ENCODE measurements at regions not wholly inside any gene's neighbourhood (a gene's known extent, or its start where the extent isn't known, plus 50 kb on each side); places are given as distances from the start of the nearest gene placed in this dataset.

DNA sequence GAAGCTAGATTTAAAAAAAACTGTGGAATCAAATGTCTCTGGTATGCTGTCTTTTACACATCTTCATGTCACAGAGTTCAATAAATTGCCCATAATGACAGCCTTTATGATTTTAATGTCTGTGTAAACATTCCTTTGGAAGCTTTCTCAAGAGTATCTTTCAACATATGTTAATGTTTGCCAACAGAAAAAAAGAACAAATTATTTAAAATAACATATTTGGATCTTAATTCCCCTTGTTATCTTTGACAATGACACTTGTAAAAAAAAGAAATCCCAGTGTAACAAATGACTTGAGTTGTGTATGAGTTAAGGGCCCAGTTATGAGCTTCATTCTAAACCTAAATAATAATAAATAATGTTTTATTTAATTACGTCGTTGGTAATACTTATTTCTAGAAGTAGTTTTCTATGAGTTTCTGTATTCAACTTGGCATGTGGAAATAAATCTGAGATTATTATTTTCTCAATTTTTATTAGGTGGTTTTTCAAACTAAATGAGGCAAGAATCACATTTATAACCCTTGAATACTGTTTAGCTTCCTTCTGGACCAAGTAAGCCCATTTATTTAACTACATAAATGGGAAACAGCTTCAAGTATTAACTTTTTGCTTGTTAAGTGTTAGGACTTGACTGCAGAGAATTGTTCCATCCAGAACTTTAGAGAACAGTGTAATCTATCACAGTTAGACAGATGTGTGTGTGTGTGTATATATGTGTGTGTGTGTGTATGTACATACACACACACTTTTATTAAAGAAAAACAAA lies 182.1 kb downstream of the POSTN start:
- DNase-seq (ENCODE audit: low read depth in 1 of 2, low spot score in 1 of 2): no peak
- WGBS (ENCODE audit: missing lambda C conversion rate): 22% methylated on average over 2 of the region's 2 CpGs
- Histone ChIP-seq H3K27ac (no peak overlapping the region), H3K9me3 (no peaks in the 10 kb centered on the region), H3K4me3 (no peak overlapping the region), H3K4me1 (no peaks in the 10 kb centered on the region), H3K4me2 (no peak overlapping the region)
- FAIRE-seq: no peak
- TF ChIP-seq, protein P1, sequence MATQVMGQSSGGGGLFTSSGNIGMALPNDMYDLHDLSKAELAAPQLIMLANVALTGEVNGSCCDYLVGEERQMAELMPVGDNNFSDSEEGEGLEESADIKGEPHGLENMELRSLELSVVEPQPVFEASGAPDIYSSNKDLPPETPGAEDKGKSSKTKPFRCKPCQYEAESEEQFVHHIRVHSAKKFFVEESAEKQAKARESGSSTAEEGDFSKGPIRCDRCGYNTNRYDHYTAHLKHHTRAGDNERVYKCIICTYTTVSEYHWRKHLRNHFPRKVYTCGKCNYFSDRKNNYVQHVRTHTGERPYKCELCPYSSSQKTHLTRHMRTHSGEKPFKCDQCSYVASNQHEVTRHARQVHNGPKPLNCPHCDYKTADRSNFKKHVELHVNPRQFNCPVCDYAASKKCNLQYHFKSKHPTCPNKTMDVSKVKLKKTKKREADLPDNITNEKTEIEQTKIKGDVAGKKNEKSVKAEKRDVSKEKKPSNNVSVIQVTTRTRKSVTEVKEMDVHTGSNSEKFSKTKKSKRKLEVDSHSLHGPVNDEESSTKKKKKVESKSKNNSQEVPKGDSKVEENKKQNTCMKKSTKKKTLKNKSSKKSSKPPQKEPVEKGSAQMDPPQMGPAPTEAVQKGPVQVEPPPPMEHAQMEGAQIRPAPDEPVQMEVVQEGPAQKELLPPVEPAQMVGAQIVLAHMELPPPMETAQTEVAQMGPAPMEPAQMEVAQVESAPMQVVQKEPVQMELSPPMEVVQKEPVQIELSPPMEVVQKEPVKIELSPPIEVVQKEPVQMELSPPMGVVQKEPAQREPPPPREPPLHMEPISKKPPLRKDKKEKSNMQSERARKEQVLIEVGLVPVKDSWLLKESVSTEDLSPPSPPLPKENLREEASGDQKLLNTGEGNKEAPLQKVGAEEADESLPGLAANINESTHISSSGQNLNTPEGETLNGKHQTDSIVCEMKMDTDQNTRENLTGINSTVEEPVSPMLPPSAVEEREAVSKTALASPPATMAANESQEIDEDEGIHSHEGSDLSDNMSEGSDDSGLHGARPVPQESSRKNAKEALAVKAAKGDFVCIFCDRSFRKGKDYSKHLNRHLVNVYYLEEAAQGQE (IDR thresholded peaks at IDR 0.05): no peak
- TF ChIP-seq RFX5 (IDR thresholded peaks at IDR 0.05) (no peak), ZC3H11A (IDR thresholded peaks at IDR 0.05) (no peak)
- TF ChIP-seq, protein P2, sequence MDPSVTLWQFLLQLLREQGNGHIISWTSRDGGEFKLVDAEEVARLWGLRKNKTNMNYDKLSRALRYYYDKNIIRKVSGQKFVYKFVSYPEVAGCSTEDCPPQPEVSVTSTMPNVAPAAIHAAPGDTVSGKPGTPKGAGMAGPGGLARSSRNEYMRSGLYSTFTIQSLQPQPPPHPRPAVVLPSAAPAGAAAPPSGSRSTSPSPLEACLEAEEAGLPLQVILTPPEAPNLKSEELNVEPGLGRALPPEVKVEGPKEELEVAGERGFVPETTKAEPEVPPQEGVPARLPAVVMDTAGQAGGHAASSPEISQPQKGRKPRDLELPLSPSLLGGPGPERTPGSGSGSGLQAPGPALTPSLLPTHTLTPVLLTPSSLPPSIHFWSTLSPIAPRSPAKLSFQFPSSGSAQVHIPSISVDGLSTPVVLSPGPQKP (IDR thresholded peaks at IDR 0.05; ENCODE audit: low read depth, low read length): no peak
- ChIA-PET POLR2A (no interaction called here), CTCF (no interaction called here)
- ATAC-seq: no peak

DNA sequence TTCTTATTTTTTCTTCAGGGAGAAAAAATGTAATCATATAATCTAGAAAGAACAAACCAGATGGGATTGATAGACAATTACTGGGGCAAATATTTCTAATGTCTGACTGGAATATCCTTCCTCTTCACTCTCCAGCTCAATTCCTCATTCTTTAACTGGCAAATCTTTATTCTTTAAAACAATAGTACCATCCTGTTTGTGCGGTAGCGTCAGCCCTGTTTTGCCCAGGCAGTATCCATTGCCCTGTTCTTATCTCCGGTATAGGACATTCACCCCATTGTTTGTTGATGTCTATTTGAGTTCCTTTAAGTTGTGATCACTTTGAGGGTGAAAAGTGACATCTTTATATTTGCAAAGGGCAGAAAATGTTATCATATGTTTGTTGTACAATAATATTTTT lies 185.4 kb downstream of the POSTN start:
- WGBS (ENCODE audit: missing lambda C conversion rate): 64% methylated on average over 3 of the region's 3 CpGs
- H3K4me2 ChIP-seq: no peak overlapping the region
- H3K4me3 ChIP-seq: no peak overlapping the region
- H3K27ac ChIP-seq: no peak overlapping the region
- no peaks in the 10 kb centered on the region for H3K9me3 ChIP-seq
- DNase-seq (ENCODE audit: low read depth in 1 of 2, low spot score in 1 of 2) (no peak), FAIRE-seq (no peak), ATAC-seq (no peak)
- ChIA-PET POLR2A (no interaction called here), CTCF (no interaction called here)
- no peak for TF ChIP-seq FOSL2 (IDR thresholded peaks at IDR 0.05)
- TF ChIP-seq FOSL2 (CRISPR knock-in tag; IDR thresholded peaks at IDR 0.05): no peak
- no peak for TF ChIP-seq ZNF302 (CRISPR knock-in tag; IDR thresholded peaks at IDR 0.05)
- TF ChIP-seq JUN (IDR thresholded peaks at IDR 0.05): no peak
- TF ChIP-seq JUNB (IDR thresholded peaks at IDR 0.05): no peak
- TF ChIP-seq HOXB13 (CRISPR knock-in tag; IDR thresholded peaks at IDR 0.05; ENCODE audit: low read depth): no peak
- no peak for TF ChIP-seq SREBF2 (IDR thresholded peaks at IDR 0.05)
- TF ChIP-seq, protein P3, sequence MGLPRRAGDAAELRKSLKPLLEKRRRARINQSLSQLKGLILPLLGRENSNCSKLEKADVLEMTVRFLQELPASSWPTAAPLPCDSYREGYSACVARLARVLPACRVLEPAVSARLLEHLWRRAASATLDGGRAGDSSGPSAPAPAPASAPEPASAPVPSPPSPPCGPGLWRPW (IDR thresholded peaks at IDR 0.05): no peak
- TF ChIP-seq ZC3H11A (IDR thresholded peaks at IDR 0.05): no peak
- no peak for TF ChIP-seq CBX2 (IDR thresholded peaks at IDR 0.05; ENCODE audit: borderline replicate concordance, low read depth)
- no peak for TF ChIP-seq MAFK (IDR thresholded peaks at IDR 0.05; ENCODE audit: partially characterized antibody)
- no peaks in the 10 kb centered on the region for H3K4me1 ChIP-seq

DNA sequence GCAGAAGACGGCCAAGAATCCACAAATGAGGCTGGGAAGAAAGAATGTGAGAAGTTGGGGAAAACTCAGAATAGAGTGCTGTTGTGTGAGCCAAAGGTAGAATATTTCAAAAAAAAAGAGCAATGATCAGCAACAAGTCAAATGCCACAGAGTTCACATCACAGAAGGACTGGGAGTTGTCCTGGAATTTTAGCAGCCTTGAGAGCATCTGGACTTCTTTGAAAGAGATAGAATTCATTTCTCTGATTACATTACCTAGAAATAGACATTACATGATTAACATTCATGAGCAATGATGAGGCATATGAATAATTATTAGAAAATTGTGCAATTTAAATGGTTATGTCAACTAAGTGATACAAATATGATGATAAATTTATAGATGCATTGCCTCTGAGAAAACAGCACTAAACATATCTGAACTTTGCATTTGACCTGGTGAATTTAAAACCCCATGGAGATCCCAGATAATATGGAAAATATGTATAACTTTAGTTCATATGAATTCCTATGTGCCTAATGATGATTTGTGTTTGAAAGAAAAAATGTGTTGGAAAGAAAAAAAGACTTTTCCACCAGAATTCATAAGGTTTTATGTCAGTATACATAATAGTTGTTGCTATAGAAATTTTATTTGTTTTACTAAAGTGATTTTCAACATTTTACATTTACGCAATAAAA lies 186.2 kb downstream of the POSTN start:
- H3K4me2 ChIP-seq: no peak overlapping the region
- 42% methylated on average over 2 of the region's 2 CpGs for WGBS (ENCODE audit: missing lambda C conversion rate)
- no peak for FAIRE-seq
- no peaks in the 10 kb centered on the region for H3K9me3 ChIP-seq
- H3K4me1 ChIP-seq: no peaks in the 10 kb centered on the region
- CTCF ChIA-PET: no interaction called here
- no peak overlapping the region for H3K4me3 ChIP-seq
- POLR2A ChIA-PET: no interaction called here
- no peak for DNase-seq (ENCODE audit: low read depth in 1 of 2, low spot score in 1 of 2)
- no peak for TF ChIP-seq PHF8 (IDR thresholded peaks at IDR 0.05; ENCODE audit: borderline replicate concordance, low read depth)
- no peak for TF ChIP-seq RFX5 (IDR thresholded peaks at IDR 0.05)
- no peak for TF ChIP-seq ZFP36 (IDR thresholded peaks at IDR 0.05; ENCODE audit: borderline replicate concordance, partially characterized antibody)
- TF ChIP-seq RNF2 (IDR thresholded peaks at IDR 0.05; ENCODE audit: borderline replicate concordance, low read depth): no peak
- no peak for TF ChIP-seq NFE2L2 (conservative IDR thresholded peaks at IDR 0.05; ENCODE audit: low read length)
- no peak for TF ChIP-seq MAFK (IDR thresholded peaks at IDR 0.05; ENCODE audit: partially characterized antibody)
- no peak for TF ChIP-seq FOSL2 (IDR thresholded peaks at IDR 0.05)
- no peak for TF ChIP-seq FOSL2 (CRISPR knock-in tag; IDR thresholded peaks at IDR 0.05)
- TF ChIP-seq FOXS1 (CRISPR knock-in tag; IDR thresholded peaks at IDR 0.05): no peak
- TF ChIP-seq, protein P4, sequence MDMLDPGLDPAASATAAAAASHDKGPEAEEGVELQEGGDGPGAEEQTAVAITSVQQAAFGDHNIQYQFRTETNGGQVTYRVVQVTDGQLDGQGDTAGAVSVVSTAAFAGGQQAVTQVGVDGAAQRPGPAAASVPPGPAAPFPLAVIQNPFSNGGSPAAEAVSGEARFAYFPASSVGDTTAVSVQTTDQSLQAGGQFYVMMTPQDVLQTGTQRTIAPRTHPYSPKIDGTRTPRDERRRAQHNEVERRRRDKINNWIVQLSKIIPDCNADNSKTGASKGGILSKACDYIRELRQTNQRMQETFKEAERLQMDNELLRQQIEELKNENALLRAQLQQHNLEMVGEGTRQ (IDR thresholded peaks at IDR 0.05): no peak
- TF ChIP-seq, protein P5, sequence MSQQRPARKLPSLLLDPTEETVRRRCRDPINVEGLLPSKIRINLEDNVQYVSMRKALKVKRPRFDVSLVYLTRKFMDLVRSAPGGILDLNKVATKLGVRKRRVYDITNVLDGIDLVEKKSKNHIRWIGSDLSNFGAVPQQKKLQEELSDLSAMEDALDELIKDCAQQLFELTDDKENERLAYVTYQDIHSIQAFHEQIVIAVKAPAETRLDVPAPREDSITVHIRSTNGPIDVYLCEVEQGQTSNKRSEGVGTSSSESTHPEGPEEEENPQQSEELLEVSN (IDR thresholded peaks at IDR 0.05; ENCODE audit: borderline replicate concordance, low read depth): no peak
- H3K27ac ChIP-seq: no peak overlapping the region
- ATAC-seq: no peak
